T-helper 2 cell treated with Interferon-gamma antibody and Interleukin-4, amounts not matched to agents 100 ng/mL and 5 ng/mL, for 36 hours (primary cell): ENCODE measurements at regions not wholly inside any gene's neighbourhood (a gene's known extent, or its start where the extent isn't known, plus 50 kb on each side); places are given as distances from the start of the nearest gene placed in this dataset.
"Not testable (repeated sequence)": the region's sequence is repeated elsewhere in the genome, so short reads cannot be mapped to it uniquely, and the experiment has no call there.

ENCODE experiments used
- intact Hi-C: fragments of 100-400 bp; cut with micrococcal nuclease; formaldehyde crosslinking; loops from one replicate; pipeline ENCODE4 v1.15.1; 2023

DNA sequence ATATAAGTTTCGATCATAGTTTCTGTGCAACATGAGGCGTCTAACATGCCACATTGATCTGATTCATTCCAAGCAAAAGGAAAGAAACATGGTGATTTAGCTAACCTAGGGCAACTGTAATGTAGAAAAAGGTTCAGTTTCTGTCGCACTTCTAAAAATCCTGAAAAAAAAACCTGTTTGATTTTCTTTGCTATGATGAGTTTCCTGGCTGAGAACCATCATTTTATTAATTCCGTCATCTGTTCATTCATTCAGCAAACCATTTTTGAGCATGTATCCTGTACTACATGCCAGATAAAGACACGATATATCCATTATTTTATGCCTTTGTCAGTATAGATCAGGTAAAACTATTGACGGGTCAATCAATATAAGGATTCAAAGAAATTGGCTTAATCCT lies 932.6 kb downstream of the GALC start:
- intact Hi-C loops: no loop called here

DNA sequence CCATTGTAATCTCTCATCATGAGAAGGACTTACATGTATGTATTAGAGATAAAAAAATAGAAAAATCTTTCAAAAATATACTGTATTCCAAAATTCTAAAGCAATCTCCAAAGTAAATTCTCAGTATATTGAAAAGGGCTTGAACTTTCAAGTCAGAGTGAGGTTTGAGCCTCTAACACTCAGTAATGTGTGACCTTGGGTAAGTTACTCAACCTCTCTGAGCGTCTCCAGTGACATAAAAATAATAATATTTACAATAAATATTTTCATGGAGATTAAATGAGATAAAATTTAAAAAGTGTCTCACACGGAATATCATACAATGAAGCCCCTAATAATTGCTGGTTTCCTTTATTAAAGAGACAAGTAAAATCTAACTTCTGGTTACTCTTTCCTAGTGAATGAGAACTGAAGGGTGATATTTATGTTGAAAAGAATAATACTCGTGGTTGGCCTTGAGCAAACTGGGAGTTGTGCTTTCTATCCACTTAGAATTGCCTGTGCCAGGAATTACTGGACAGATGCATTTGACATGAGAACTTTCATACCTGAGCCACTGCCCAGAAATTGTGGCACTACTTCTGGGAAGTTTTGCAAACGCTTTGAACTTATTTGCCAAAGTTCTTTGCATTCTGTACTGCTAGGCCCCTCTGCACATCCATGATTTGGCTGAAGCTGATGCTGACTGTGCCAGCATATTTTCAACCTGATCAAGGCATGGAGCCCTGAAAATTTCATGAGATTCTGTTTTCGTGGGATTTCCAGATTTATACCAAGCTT lies 933.7 kb downstream of the GALC start:
- intact Hi-C loops: no loop called here

GRCh38 chr14:87055007-87055406 lies 938.0 kb downstream of the GALC start:
- intact Hi-C loops: no loop called here

- intact Hi-C loops: no loop called here
These were observed 940.2 kb downstream of the GALC start for GRCh38 chr14:87052646-87053225.

DNA sequence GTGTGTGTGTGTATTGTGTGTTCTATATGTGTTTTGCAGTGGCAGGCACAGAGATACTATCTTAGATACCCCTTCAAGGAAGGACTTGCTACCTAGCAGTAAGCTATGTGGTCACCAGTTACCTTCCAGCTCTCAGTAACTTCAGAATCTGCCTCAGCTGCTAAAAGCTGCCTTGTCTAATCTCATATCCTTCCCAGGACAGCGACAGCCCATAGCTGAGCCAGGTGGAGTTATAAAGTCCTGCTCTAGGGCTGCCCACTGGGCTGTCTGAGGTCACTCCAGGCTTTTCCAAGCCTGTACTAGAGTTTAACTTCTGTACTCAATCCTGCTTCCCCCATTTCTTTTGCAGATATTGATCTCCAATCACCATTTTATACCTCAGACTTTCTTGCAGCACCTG lies 942.6 kb downstream of the GALC start:
- intact Hi-C loops: no loop called here

DNA sequence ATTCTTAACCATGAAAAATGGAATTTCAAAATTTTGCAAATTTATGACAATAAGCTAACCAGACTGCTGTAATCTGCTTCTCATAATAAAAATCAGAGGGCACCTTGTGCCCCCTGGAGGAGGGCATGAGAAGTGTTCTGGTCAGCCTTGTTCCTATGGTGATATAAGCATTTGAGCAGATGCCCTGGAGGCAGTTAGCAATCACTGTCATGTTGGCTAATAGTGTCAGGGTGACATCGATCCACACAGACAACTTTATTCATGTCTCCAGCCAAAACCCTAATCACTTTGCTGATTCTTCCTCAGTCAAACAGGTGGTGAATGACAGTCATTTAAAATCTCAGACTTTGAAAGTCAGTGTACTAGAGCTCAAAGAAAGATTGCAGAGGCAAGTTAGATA lies 943.0 kb downstream of the GALC start:
- intact Hi-C loops: no loop called here

DNA sequence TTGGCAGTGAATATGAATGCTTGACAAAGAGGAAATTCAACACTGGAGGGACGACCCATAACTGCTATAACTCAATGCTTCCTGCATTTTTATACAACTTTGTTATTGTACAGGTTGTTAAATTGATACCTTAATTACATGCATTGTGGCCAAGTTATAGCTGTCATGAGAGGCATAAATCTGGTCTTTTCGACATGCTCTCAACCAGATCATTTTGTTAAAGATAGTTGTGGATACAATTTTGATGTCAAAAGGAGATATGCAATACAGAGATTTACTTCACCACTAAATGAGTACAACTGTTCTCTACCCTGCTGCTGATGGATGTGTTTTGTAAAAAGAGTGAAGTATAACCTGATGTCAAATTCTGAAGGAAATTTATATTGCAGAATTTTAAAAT lies 946.0 kb downstream of the GALC start:
- intact Hi-C loops: no loop called here

GRCh38 chr14:87045956-87046355 lies 947.0 kb downstream of the GALC start:
- intact Hi-C loops: no loop called here

DNA sequence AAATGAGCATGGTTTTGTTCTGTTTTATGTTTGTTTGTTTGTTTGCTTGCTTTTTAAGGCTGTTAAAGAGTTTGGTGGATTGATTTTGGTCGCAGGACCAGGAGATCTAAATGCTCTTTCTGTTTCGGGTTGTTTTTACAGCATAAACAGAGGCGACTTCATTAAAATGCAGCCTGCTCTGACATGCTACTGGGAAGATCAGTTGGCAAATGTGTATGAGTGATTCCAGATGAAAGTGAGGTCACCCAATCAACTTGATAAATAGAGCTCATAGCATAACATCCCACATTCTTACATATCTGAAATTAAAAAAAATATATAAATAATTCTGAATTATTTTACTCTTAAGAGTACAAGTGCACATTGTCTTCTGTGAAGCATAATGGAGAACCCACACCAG lies 947.7 kb downstream of the GALC start:
- intact Hi-C loops: no loop called here

GRCh38 chr14:87044807-87045206 lies 948.2 kb downstream of the GALC start:
- intact Hi-C loops: no loop called here

- intact Hi-C loops: no loop called here
These were observed 949.2 kb downstream of the GALC start for GRCh38 chr14:87043667-87044200.

- intact Hi-C loops: no loop called here
These were observed 950.6 kb downstream of the GALC start for GRCh38 chr14:87042354-87042753.

- intact Hi-C loops: no loop called here
These were observed 951.5 kb downstream of the GALC start for GRCh38 chr14:87041290-87042020.

DNA sequence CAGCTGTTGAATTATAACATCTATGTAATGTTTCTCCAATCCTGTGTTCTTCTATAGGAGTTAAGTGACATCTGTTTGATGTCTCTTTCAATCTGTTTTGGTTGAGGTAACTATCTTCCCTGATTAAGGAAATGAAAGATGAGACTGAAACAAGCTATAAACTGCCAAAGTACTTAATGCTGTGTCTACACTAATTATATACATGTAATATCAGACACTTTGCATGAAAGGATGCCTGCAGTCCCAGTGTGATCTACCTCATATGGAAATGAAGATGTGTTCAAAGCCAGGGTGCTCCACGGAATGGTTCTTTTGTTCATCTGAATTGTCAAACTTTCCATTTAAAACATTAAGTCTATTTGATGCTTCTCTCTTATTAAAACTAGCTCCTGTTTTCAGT lies 958.3 kb downstream of the GALC start:
- intact Hi-C loops: no loop called here

- intact Hi-C loops: no loop called here
These were observed 962.8 kb downstream of the GALC start for GRCh38 chr14:87030197-87030596.

DNA sequence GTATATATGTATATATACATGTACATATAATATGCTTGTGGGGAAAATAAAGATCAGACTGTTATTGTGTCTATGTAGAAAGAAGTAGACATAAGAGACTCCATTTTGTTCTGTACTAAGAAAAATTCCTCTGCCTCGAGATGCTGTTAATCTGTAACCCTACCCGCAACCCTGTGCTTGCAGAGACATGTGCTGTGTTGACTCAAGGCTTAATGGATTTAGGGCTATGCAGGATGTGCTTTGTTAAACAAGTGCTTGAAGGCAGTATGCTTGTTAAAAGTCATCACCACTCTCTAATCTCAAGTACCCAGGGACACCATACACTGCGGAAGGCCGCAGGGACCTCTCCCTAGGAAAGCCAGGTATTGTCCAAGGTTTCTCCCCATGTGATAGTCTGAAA lies 972.9 kb downstream of the GALC start:
- intact Hi-C loops: not testable (repeated sequence)

- intact Hi-C loops: no loop called here
These were observed 974.7 kb downstream of the GALC start for GRCh38 chr14:87018294-87018693.

GRCh38 chr14:87017335-87017734 lies 975.6 kb downstream of the GALC start:
- intact Hi-C loops: no loop called here

- intact Hi-C loops: no loop called here
These were observed 978.1 kb downstream of the GALC start for GRCh38 chr14:87014856-87015255.

DNA sequence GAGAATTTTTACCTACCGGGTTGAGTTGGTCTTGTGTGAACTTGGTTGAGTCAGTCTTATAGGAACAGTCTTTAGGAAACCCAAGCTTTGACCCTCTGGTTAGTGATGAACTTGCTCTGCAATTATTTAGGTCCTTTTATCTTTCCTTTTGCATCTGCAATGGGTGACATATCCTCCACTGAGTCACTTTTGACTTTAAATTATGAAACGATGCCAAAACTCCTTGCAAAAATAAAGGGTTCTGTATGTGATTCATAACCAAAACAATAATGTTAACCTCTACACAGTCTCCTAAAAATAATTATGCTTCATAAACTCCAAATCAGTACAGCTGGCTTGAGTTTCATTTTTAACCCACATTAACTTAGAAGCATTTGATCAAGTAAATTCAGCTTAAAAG lies 979.4 kb downstream of the GALC start:
- intact Hi-C loops: no loop called here

DNA sequence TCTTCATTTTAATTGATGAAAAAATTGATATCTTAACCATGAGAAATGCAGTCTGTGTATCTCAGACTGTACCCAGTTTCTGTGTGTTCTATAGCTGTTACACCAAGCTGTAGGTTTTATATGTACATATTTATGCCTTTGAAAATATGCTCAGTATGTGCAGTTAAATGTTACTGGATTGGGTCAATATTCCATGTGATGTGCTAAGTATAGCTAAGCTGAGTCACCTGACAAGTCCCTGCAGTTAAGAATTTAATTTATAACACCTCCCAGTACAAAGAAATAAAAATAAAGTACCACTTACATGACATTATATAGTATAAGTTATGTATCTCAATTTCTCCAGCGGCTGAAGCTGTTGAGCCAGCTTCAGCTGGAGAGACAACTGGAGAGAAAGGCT lies 984.0 kb downstream of the GALC start:
- intact Hi-C loops: no loop called here

- intact Hi-C loops: no loop called here
These were observed 987.7 kb downstream of the GALC start for GRCh38 chr14:87005280-87005679.
